HK-2 (cell line): ENCODE measurements at regions not wholly inside any gene's neighbourhood (a gene's known extent, or its start where the extent isn't known, plus 50 kb on each side); places are given as distances from the start of the nearest gene placed in this dataset.
A peak's percentile ranks its signal among the peaks of the same experiment; 100 is the strongest.
"Not testable (repeated sequence)": the region's sequence is repeated elsewhere in the genome, so short reads cannot be mapped to it uniquely, and the experiment has no call there.

Experiments
- DNase-seq: peaks from one replicate; pipeline ENCODE4 v3.0.0-alpha.2; 2018; ENCODE audit not compliant: unreplicated experiment

GRCh38 chr10:2197663-2198062, 460.3 kb upstream of the ADARB2 start:
- no peak for DNase-seq

- DNase-seq = no peak
Observed at GRCh38 chr10:2196272-2196671, 458.9 kb upstream of the ADARB2 start.

- DNase-seq = not testable (repeated sequence)
Observed at GRCh38 chr10:2189356-2189755, 452.0 kb upstream of the ADARB2 start.

GRCh38 chr10:2188371-2188770, 451.0 kb upstream of the ADARB2 start:
- DNase-seq = no peak

- no peak for DNase-seq
Observed at GRCh38 chr10:2173327-2173726, 436.0 kb upstream of the ADARB2 start.

GRCh38 chr10:2165771-2166460, 428.6 kb upstream of the ADARB2 start:
- no peak for DNase-seq

GRCh38 chr10:2150288-2150687, 413.0 kb upstream of the ADARB2 start:
- DNase-seq = no peak

- DNase-seq = no peak
Observed at GRCh38 chr10:2145926-2146478, 408.7 kb upstream of the ADARB2 start.

- no peak for DNase-seq
Observed at GRCh38 chr10:2145491-2145890, 408.2 kb upstream of the ADARB2 start.

GRCh38 chr10:2144584-2144983, 407.3 kb upstream of the ADARB2 start:
- no peak for DNase-seq

- DNase-seq = no peak
Observed at GRCh38 chr10:2143213-2143835, 406.0 kb upstream of the ADARB2 start.

GRCh38 chr10:2139746-2140145, 402.4 kb upstream of the ADARB2 start:
- DNase-seq = no peak

GRCh38 chr10:2137549-2138174, 400.3 kb upstream of the ADARB2 start:
- peak; percentile 13 for DNase-seq

GRCh38 chr10:2130705-2131305, 393.5 kb upstream of the ADARB2 start:
- DNase-seq = no peak

GRCh38 chr10:2128991-2129390, 391.7 kb upstream of the ADARB2 start:
- no peak for DNase-seq

GRCh38 chr10:2124135-2124534, 386.8 kb upstream of the ADARB2 start:
- DNase-seq = no peak

- no peak for DNase-seq
Observed at GRCh38 chr10:2122431-2123124, 385.3 kb upstream of the ADARB2 start.

- no peak for DNase-seq
Observed at GRCh38 chr10:2121929-2122328, 384.6 kb upstream of the ADARB2 start.

- no peak for DNase-seq
Observed at GRCh38 chr10:2121315-2121714, 384.0 kb upstream of the ADARB2 start.

GRCh38 chr10:2120746-2121145, 383.4 kb upstream of the ADARB2 start:
- no peak for DNase-seq

- no peak for DNase-seq
Observed at GRCh38 chr10:2119316-2119715, 382.0 kb upstream of the ADARB2 start.

- DNase-seq = no peak
Observed at GRCh38 chr10:2118201-2118600, 380.9 kb upstream of the ADARB2 start.
